ENCODE measurements at regions not wholly inside any gene's neighbourhood (a gene's known extent, or its start where the extent isn't known, plus 50 kb on each side); places are given as distances from the start of the nearest gene placed in this dataset.

GRCh38 chr7:115123441-115123840 lies 201.5 kb downstream of the MDFIC start:
- TF ChIP-seq CTCF (IDR thresholded peaks at IDR 0.05; ENCODE audit: borderline replicate concordance, control extremely low read depth, extremely low read depth, insufficient read depth, missing control alignments): no peak
- DNase-seq (ENCODE audit: low spot score): no peak
- in situ Hi-C loops (cut with MboI; ENCODE audit: low sequenced_read_pairs, unreplicated experiment): no loop called here

GRCh38 chr7:115122388-115122787 lies 200.5 kb downstream of the MDFIC start:
- DNase-seq (ENCODE audit: low spot score): no peak
- in situ Hi-C loops (cut with MboI; ENCODE audit: low sequenced_read_pairs, unreplicated experiment): no loop called here
- TF ChIP-seq CTCF (IDR thresholded peaks at IDR 0.05; ENCODE audit: borderline replicate concordance, control extremely low read depth, extremely low read depth, insufficient read depth, missing control alignments): no peak

GRCh38 chr7:115117748-115118147 lies 195.9 kb downstream of the MDFIC start:
- in situ Hi-C loops (cut with MboI; ENCODE audit: low sequenced_read_pairs, unreplicated experiment): no loop called here
- TF ChIP-seq CTCF (IDR thresholded peaks at IDR 0.05; ENCODE audit: borderline replicate concordance, control extremely low read depth, extremely low read depth, insufficient read depth, missing control alignments): no peak
- DNase-seq (ENCODE audit: low spot score): no peak

GRCh38 chr7:115116773-115117715 lies 195.2 kb downstream of the MDFIC start:
- no peak for TF ChIP-seq CTCF (IDR thresholded peaks at IDR 0.05; ENCODE audit: borderline replicate concordance, control extremely low read depth, extremely low read depth, insufficient read depth, missing control alignments)
- DNase-seq (ENCODE audit: low spot score): no peak
- in situ Hi-C loops (cut with MboI; ENCODE audit: low sequenced_read_pairs, unreplicated experiment): no loop called here

- DNase-seq (ENCODE audit: low spot score): no peak
- no peak for TF ChIP-seq CTCF (IDR thresholded peaks at IDR 0.05; ENCODE audit: borderline replicate concordance, control extremely low read depth, extremely low read depth, insufficient read depth, missing control alignments)
- in situ Hi-C loops (cut with MboI; ENCODE audit: low sequenced_read_pairs, unreplicated experiment): no loop called here
These were observed 191.9 kb downstream of the MDFIC start for GRCh38 chr7:115113776-115114175.

GRCh38 chr7:115113131-115113530 lies 191.2 kb downstream of the MDFIC start:
- TF ChIP-seq CTCF (IDR thresholded peaks at IDR 0.05; ENCODE audit: borderline replicate concordance, control extremely low read depth, extremely low read depth, insufficient read depth, missing control alignments): no peak
- in situ Hi-C loops (cut with MboI; ENCODE audit: low sequenced_read_pairs, unreplicated experiment): no loop called here
- no peak for DNase-seq (ENCODE audit: low spot score)

Measured in GM13976 (cell line).